AML-193 (cell line): ENCODE measurements at regions not wholly inside any gene's neighbourhood (a gene's known extent, or its start where the extent isn't known, plus 50 kb on each side); places are given as distances from the start of the nearest gene placed in this dataset.

ENCODE experiments used
- DNase-seq, 2 experiments: peaks; one replicate each; lab custom pipeline; 2025; lab: John Stamatoyannopoulos, UW

GRCh38 chr6:41471064-41471895, 74.9 kb upstream of the FOXP4 start:
- no peak for DNase-seq

DNA sequence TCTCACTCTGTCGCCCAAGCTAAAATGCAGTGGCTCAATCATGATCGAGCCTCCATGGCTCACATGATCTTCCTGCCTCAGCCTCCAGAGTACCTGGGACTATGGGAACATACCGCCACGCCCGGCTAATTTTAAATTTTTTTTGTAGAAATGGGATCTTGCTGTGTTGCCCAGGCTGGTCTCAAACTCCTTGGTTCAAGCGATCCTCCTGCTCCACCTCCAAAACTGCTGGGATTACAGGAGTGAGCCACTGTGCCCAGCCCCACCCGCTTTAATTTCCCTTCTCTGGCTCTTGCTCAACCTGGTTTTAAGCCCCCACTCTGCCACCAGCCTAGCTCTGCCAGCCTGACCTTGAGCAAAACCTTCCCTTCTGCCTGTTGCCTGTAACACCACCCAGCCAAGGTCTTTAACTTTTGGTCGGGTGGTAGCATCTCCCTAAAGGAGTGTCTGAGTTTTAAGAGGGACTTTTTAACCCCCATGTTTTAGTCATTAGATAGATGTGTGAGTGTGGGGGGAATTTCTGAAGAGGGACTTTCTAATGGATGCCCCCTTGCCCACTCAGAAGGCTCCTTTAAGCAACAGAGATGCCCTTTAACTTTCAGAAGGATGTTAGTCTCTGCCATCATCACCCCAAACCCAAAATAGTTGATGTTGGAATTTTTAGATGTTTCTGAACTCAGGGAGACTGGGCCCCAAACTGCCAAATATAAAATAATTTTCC, 71.8 kb upstream of the FOXP4 start:
- no peak for DNase-seq

DNA sequence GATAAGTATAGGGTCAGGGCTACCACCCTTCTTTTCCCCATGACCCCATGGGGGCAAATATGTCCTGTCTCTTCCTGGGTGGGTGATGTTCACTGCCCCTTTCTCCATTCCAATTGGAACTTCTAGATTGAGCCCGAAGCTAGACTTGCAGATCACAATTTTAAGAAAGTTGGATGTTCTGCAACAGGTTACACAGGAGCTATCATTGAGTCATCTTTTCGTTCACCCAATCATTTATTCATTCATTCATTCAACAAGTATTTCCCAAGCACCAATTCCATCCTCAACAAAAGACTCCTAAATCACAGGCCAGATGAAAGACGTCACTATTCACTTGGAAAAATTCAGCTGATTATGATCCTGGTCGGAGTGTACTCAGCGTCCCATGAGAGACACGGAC, 71.0 kb upstream of the FOXP4 start:
- DNase-seq = no peak

GRCh38 chr6:41475737-41476357, 70.3 kb upstream of the FOXP4 start:
- DNase-seq = no peak

DNA sequence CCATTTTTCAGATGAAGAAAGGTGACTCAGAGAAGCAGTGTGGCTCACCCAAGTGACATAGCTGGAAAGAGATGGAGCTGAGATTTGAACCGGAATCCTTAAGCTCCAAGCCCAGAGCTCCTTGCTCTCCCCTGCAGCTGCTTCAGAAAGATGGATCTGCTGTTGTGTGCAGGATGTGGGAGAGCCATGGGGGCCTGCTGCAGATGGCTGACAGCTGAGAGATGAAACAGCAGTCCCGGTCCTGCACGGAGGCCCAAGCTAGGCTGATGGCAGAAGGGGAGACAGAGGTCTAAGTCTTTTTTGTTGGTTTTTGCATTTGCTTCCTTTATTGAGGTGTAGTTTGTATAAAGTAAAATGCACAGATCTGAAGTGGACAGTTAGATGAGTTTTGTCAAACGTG, 69.8 kb upstream of the FOXP4 start:
- DNase-seq = no peak

- no peak for DNase-seq
Measured at GRCh38 chr6:41477572-41477971, 68.6 kb upstream of the FOXP4 start.

GRCh38 chr6:41483943-41484342, 62.2 kb upstream of the FOXP4 start:
- DNase-seq = no peak

- no peak for DNase-seq
Measured at GRCh38 chr6:41487860-41488432, 58.2 kb upstream of the FOXP4 start.

DNA sequence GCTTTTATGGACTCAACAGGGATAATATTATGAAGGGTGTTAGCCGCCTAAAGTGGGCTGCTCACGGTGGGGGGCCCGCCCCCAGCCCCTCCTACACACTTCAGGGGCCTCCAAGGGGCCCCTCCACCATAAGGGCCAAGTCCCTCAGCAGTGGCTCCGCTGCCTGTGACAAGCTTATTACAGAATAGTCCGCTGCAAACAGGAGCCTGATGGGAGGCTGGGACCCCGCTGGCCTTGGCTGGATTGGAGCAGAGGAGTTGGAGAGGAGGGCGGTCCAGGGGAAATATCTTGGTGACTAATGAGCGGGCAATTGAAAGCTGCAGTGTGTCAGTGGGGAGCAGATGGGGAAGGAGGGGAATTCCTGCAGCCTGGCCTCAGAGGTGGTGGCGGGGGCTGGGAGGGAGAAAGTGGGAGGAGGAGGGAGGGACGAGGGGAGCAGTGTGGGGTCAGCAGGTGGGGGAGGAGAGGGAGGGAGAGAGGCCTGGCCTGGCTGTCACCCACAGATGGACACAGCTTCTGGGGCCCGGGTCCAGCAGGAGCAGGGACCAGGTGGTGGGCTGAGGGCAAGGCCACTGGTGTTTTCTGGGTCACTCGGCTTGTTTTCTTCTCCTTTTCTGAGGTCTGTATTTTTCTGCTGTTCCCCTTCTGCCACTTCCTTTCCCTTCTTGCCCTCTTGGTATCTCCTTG, 57.6 kb upstream of the FOXP4 start:
- no peak for DNase-seq

- no peak for DNase-seq
Measured at GRCh38 chr6:41489120-41489851, 56.9 kb upstream of the FOXP4 start.

- DNase-seq = no peak
Measured at GRCh38 chr6:41492261-41492891, 53.8 kb upstream of the FOXP4 start.

DNA sequence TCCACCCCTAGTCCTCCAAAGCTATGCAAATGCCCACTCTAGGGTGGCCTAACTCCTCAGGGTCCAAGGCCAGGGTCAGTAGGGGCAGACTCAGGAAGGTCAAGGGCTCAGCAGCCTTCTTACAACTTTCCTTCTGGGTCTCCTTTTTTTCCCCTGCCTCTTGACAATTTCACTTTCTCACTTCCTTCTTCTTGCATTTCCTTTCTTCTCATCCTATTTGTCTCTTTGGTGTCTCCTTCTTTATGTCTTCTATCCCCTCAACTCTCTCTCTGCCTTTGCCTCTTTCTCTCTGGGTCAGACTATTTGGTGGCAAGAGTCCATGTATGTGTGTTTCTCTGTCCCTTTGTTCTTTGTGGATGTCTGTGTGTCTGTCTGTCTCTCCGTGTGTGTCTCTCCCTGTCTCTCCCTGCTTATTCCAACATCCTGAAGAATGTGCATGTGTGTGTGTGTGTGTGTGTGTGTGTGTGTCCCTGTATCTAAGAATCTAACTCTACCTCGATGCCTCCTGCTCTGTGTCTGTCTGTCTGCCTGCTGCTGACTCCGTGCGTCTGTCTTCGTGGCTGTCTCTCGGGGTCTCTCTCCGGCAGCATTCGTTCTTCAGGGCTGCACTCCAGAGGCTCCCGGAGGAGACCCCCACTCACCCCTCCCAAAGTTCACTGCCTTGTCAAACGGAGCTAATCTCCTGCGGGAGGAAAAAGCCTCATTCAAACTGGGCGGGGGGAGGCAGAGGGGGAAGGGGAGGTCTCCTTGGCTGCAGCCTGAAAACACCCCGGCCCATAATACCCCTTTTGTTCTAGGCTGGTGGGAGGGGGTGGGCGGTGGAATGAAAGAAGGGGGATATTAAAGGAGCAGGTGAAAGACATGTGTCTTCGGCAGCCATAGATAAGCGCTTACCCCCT, 51.7 kb upstream of the FOXP4 start:
- no peak for DNase-seq
